ENCODE measurements at regions not wholly inside any gene's neighbourhood (a gene's known extent, or its start where the extent isn't known, plus 50 kb on each side); places are given as distances from the start of the nearest gene placed in this dataset.
"Not testable (repeated sequence)": the region's sequence is repeated elsewhere in the genome, so short reads cannot be mapped to it uniquely, and the experiment has no call there.

- Histone ChIP-seq H3K9ac (ENCODE audit: extremely low read depth, insufficient read length, low read length) (no peak overlapping the region), H3K4ac (ENCODE audit: low read depth, low read length) (no peak overlapping the region), H3K18ac (ENCODE audit: insufficient read length, low read depth, low read length) (no peak overlapping the region), H3K23ac (ENCODE audit: insufficient read length, low read depth, low read length) (no peak overlapping the region), H2BK20ac (ENCODE audit: low read depth, low read length, poor library complexity, severe bottlenecking) (no peak overlapping the region), H3K27ac (ENCODE audit: insufficient read length, low read depth, low read length) (no peak overlapping the region), H2BK5ac (ENCODE audit: insufficient read length, low read length) (no peak overlapping the region), H4K8ac (replicated peaks; ENCODE audit: insufficient read length, low read depth, low read length) (no peak overlapping the region), H3K56ac (ENCODE audit: insufficient read length, low read depth, low read length) (no peak overlapping the region), H4K91ac (ENCODE audit: insufficient read length, low read depth, low read length) (no peak overlapping the region), H2AFZ (ENCODE audit: low read length) (no peak overlapping the region), H3K79me2 (ENCODE audit: insufficient read depth, low read length) (no peaks in the 10 kb centered on the region; the same call in 1 of the 2 replicates), H3K27me3 (ENCODE audit: insufficient read depth, low read length) (no peaks in the 10 kb centered on the region; the same call in 1 of the 2 replicates), H2AK5ac (ENCODE audit: insufficient read length, low read length) (no peak overlapping the region), H4K20me1 (ENCODE audit: control insufficient read depth, insufficient read depth, insufficient read length) (no peaks in the 10 kb centered on the region), H2BK12ac (ENCODE audit: insufficient read length, low read depth, low read length) (no peak overlapping the region), H3K23me2 (ENCODE audit: insufficient read length, low read depth, low read length, poor library complexity, severe bottlenecking) (peaks cover 10% of the 10 kb centered on the region), H3K14ac (ENCODE audit: insufficient read depth, low read length) (no peak overlapping the region), H3K9me3 (ENCODE audit: control insufficient read depth, low read depth, low read length) (no peaks in the 10 kb centered on the region), H2BK15ac (ENCODE audit: low read depth, low read length) (no peak overlapping the region), H3K4me1 (ENCODE audit: insufficient read depth, low read length) (no peaks in the 10 kb centered on the region; the same call in 1 of the 2 replicates), H3K4me2 (ENCODE audit: insufficient read depth, insufficient read length, low read length) (no peak overlapping the region), H2BK120ac (ENCODE audit: low read depth, low read length, poor library complexity, severe bottlenecking) (no peak overlapping the region), H3K79me1 (ENCODE audit: insufficient read depth, low read depth, low read length, poor library complexity, severe bottlenecking) (no peaks in the 10 kb centered on the region), H3T11ph (ENCODE audit: low read length) (no peak overlapping the region), H4K5ac (ENCODE audit: insufficient read length, low read depth, low read length) (no peak overlapping the region)
- Mint-ChIP-seq H3K4me1 (peaks cover 23% of the 10 kb centered on the region in 2 experiments), H3K9me3 (no peaks in the 10 kb centered on the region; a peak in 2 of 5 replicates), H3K4me3 (peak overlapping the region; percentile 82 to 91), H3K36me3 (ENCODE audit: insufficient read depth in 1 of 3, low read depth in 3 of 3) (no peaks in the 10 kb centered on the region), H3K27me3 (ENCODE audit: low read depth) (peaks cover 31% of the 10 kb centered on the region), H3K27ac (no peak overlapping the region)
- TF ChIP-seq CTCF (conservative IDR thresholded peaks at IDR 0.05) = no peak
- no CpG with 5 or more reads among the region's 4 CpGs for WGBS (ENCODE audit: extremely low coverage, insufficient read length, low lambda C conversion rate)
- no peak for DNase-seq
Observed at GRCh38 chr12:67070604-67071003, 198.6 kb upstream of the CAND1 start.

GRCh38 chr12:67072281-67072680, 196.9 kb upstream of the CAND1 start:
- H3K79me2 ChIP-seq (ENCODE audit: insufficient read depth, low read length); H3K4ac ChIP-seq (ENCODE audit: low read depth, low read length); H2BK120ac ChIP-seq (ENCODE audit: low read depth, low read length, poor library complexity, severe bottlenecking); H2AFZ ChIP-seq (ENCODE audit: low read length); H4K5ac ChIP-seq (ENCODE audit: insufficient read length, low read depth, low read length); H4K20me1 ChIP-seq (ENCODE audit: control insufficient read depth, insufficient read depth, insufficient read length); H2AK5ac ChIP-seq (ENCODE audit: insufficient read length, low read length); H3K36me3 Mint-ChIP-seq (ENCODE audit: insufficient read depth in 1 of 3, low read depth in 3 of 3); H3K27ac ChIP-seq (ENCODE audit: insufficient read length, low read depth, low read length); H2BK5ac ChIP-seq (ENCODE audit: insufficient read length, low read length); H3K27me3 ChIP-seq (ENCODE audit: insufficient read depth, low read length); H2BK20ac ChIP-seq (ENCODE audit: low read depth, low read length, poor library complexity, severe bottlenecking); H3K23ac ChIP-seq (ENCODE audit: insufficient read length, low read depth, low read length); DNase-seq; H3K27ac Mint-ChIP-seq; H3K79me1 ChIP-seq (ENCODE audit: insufficient read depth, low read depth, low read length, poor library complexity, severe bottlenecking); H3K9ac ChIP-seq (ENCODE audit: extremely low read depth, insufficient read length, low read length); H3K56ac ChIP-seq (ENCODE audit: insufficient read length, low read depth, low read length); H3K4me3 Mint-ChIP-seq; H3K9me3 ChIP-seq (ENCODE audit: control insufficient read depth, low read depth, low read length); H4K8ac ChIP-seq (replicated peaks; ENCODE audit: insufficient read length, low read depth, low read length); H2BK15ac ChIP-seq (ENCODE audit: low read depth, low read length); H3K4me1 ChIP-seq (ENCODE audit: insufficient read depth, low read length); H3T11ph ChIP-seq (ENCODE audit: low read length); H3K14ac ChIP-seq (ENCODE audit: insufficient read depth, low read length); H2BK12ac ChIP-seq (ENCODE audit: insufficient read length, low read depth, low read length); H3K18ac ChIP-seq (ENCODE audit: insufficient read length, low read depth, low read length); H4K91ac ChIP-seq (ENCODE audit: insufficient read length, low read depth, low read length); H3K4me2 ChIP-seq (ENCODE audit: insufficient read depth, insufficient read length, low read length); H3K9me3 Mint-ChIP-seq: not testable (repeated sequence)
- Mint-ChIP-seq H3K4me1 (peaks cover 22% of the 10 kb centered on the region in 2 experiments), H3K27me3 (ENCODE audit: low read depth) (peaks cover 28% of the 10 kb centered on the region)
- no CpG with 5 or more reads among the region's 4 CpGs for WGBS (ENCODE audit: extremely low coverage, insufficient read length, low lambda C conversion rate)
- H3K23me2 ChIP-seq (ENCODE audit: insufficient read length, low read depth, low read length, poor library complexity, severe bottlenecking) = peaks cover 10% of the 10 kb centered on the region
